Stimulated activated CD8-positive, alpha-beta memory T cell treated with anti-CD3 and anti-CD28 coated beads, Interleukin-4, amount 100 ng/mL, for 1 hour (primary cell): ENCODE measurements at regions not wholly inside any gene's neighbourhood (a gene's known extent, or its start where the extent isn't known, plus 50 kb on each side); places are given as distances from the start of the nearest gene placed in this dataset.
"Not testable (repeated sequence)": the region's sequence is repeated elsewhere in the genome, so short reads cannot be mapped to it uniquely, and the experiment has no call there.

Source experiments
- DNase-seq, 2 donors: peaks; one replicate each; pipeline ENCODE4 v3.0.0-alpha.2; 2020; ENCODE audit warnings: low read depth in 2 of 2, low spot score in 1 of 2

GRCh38 chr18:38243291-38243690 lies 677.7 kb upstream of the CELF4 start:
- no peak for DNase-seq

- DNase-seq, result no peak
Observed at GRCh38 chr18:38241736-38242135, 676.1 kb upstream of the CELF4 start.

GRCh38 chr18:38241216-38241615 lies 675.6 kb upstream of the CELF4 start:
- no peak for DNase-seq

- no peak for DNase-seq
Observed at GRCh38 chr18:38239606-38240005, 674.0 kb upstream of the CELF4 start.

- DNase-seq, result no peak
Observed at GRCh38 chr18:38237796-38238195, 672.2 kb upstream of the CELF4 start.

- no peak for DNase-seq
Observed at GRCh38 chr18:38221476-38222100, 656.0 kb upstream of the CELF4 start.

- no peak for DNase-seq
Observed at GRCh38 chr18:38198956-38199355, 633.4 kb upstream of the CELF4 start.

GRCh38 chr18:38198526-38198925 lies 632.9 kb upstream of the CELF4 start:
- DNase-seq, result no peak

- DNase-seq, result no peak
Observed at GRCh38 chr18:38186491-38186890, 620.9 kb upstream of the CELF4 start.

GRCh38 chr18:38174594-38174993 lies 609.0 kb upstream of the CELF4 start:
- DNase-seq, result no peak

- no peak for DNase-seq
Observed at GRCh38 chr18:38174173-38174572, 608.6 kb upstream of the CELF4 start.

- DNase-seq, result no peak
Observed at GRCh38 chr18:38170845-38171244, 605.2 kb upstream of the CELF4 start.

GRCh38 chr18:38167623-38168022 lies 602.0 kb upstream of the CELF4 start:
- DNase-seq, result no peak

GRCh38 chr18:38153116-38153515 lies 587.5 kb upstream of the CELF4 start:
- not testable (repeated sequence) for DNase-seq

GRCh38 chr18:38116716-38117115 lies 551.1 kb upstream of the CELF4 start:
- no peak for DNase-seq

GRCh38 chr18:38115201-38115600 lies 549.6 kb upstream of the CELF4 start:
- no peak for DNase-seq

GRCh38 chr18:38087538-38087937 lies 521.9 kb upstream of the CELF4 start:
- DNase-seq, result no peak

- DNase-seq, result no peak
Observed at GRCh38 chr18:38081516-38081915, 515.9 kb upstream of the CELF4 start.

GRCh38 chr18:38077229-38077628 lies 511.6 kb upstream of the CELF4 start:
- no peak for DNase-seq

GRCh38 chr18:38076346-38077070 lies 510.9 kb upstream of the CELF4 start:
- DNase-seq, result no peak

GRCh38 chr18:38074298-38074876 lies 508.8 kb upstream of the CELF4 start:
- no peak for DNase-seq

- no peak for DNase-seq
Observed at GRCh38 chr18:38067821-38068220, 502.2 kb upstream of the CELF4 start.

- DNase-seq, result no peak
Observed at GRCh38 chr18:38067086-38067485, 501.5 kb upstream of the CELF4 start.
